Esophagus muscularis mucosa (tissue), 4 donors: ENCODE measurements at regions not wholly inside any gene's neighbourhood (a gene's known extent, or its start where the extent isn't known, plus 50 kb on each side); places are given as distances from the start of the nearest gene placed in this dataset.
"Not testable (repeated sequence)": the region's sequence is repeated elsewhere in the genome, so short reads cannot be mapped to it uniquely, and the experiment has no call there.

Source experiments
- DNase-seq: peaks from one replicate; pipeline ENCODE4 v3.0.0-alpha.2; 2017; ENCODE audit errors: extremely low spot score
- H3K27ac ChIP-seq, 4 donors: fragments of 200-600 bp; sonication (generic); replicated peaks in 1 of 4; 1 replicate in 3 of 4; 2 replicates in 1 of 4; pipeline ENCODE4 v1.5.1; 2016 to 2019; ENCODE audit warnings: mild to moderate bottlenecking in 1 of 4
- H3K27me3 ChIP-seq, 4 donors: fragments of 200-600 bp; sonication (generic); one replicate each; pipeline versions ENCODE4 v1.5.1 to v1.6.0; 2016 to 2019
- H3K36me3 ChIP-seq, 4 donors: fragments of 200-600 bp; sonication (generic); one replicate each; pipeline ENCODE4 v1.5.1; 2016 to 2019
- H3K4me1 ChIP-seq, 4 donors: fragments of 200-600 bp; sonication (generic); one replicate each; pipeline ENCODE4 v1.5.1; 2016 to 2019
- H3K4me3 ChIP-seq, 4 donors: fragments of 200-600 bp; sonication (generic); 1 replicate in 2 of 4; 2 replicates in 2 of 4; pipeline ENCODE4 v1.5.1; 2016 to 2019; ENCODE audit warnings: mild to moderate bottlenecking in 4 of 4, moderate library complexity in 1 of 4
- H3K9me3 ChIP-seq, 4 donors: fragments of 200-600 bp; sonication (generic); 1 replicate in 3 of 4; 2 replicates in 1 of 4; pipeline ENCODE4 v1.5.1; 2016 to 2019
- EP300 ChIP-seq: sonication (generic); formaldehyde crosslinking; IDR thresholded peaks from one replicate; pipeline ENCODE4 v1.6.1; 2017; ENCODE audit warnings: antibody characterized with exemption
- POLR2A ChIP-seq: fragments of 450-650 bp; IDR thresholded peaks from one replicate; pipeline ENCODE4 v1.6.1; 2017; ENCODE audit warnings: antibody characterized with exemption, moderate library complexity, mild to moderate bottlenecking, low read depth
- POLR2AphosphoS5 ChIP-seq, 2 donors: sonication (generic); formaldehyde crosslinking; IDR thresholded peaks; one replicate each; pipeline ENCODE4 v1.6.1; 2017; ENCODE audit warnings: antibody characterized with exemption in 2 of 2
- WGBS: methylation state at CpG from one replicate; pipeline ENCODE4 v1.1.5; 2018; 5-methylcytosine and 5-hydroxymethylcytosine counted together
- intact Hi-C: fragments of 100-400 bp; cut with DNase I; formaldehyde crosslinking; loops from one replicate; pipeline ENCODE4 v1.15.1; 2023
- TF ChIP-seq, protein P1 (sequence below), 3 experiments: fragments of 200-600 bp in 2 of 3; fragments of 450-650 bp in 1 of 3; sonication (generic) in 2 of 3; IDR thresholded peaks; one replicate each; pipeline ENCODE4 v1.5.1; 2017 to 2019; ENCODE audit warnings: antibody characterized with exemption in 3 of 3, mild to moderate bottlenecking in 2 of 3, moderate library complexity in 1 of 3

DNA sequence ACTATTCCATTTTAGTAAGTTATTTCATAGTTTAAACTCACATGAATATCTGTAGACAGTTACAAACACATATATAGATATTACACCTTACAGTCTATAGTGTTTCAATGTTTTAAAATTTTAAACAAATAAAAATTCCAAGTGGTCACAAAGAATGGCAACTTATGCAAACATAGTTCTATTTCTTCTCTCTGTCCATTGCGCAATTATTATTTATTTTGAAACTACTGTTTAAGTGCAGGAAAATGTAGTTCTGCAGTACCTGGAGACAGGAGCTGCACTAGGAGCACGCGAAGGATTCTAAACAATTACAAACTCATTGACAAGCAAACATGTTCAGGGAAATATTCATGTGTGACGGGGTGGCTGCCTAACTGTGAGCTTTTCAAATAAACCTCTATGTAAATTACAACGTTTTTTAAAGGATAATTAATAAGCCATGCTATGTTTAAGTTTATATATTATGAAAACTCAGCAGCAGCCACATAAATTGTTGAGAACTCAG lies 312.0 kb upstream of the DUSP10 start:
- DNase-seq: no peak
- H3K27me3 ChIP-seq: no peaks in the 10 kb centered on the region
- TF ChIP-seq POLR2A (no peak), EP300 (no peak), POLR2AphosphoS5 (IDR thresholded peaks at IDR 0.05) (no peak)
- TF ChIP-seq, protein P1, sequence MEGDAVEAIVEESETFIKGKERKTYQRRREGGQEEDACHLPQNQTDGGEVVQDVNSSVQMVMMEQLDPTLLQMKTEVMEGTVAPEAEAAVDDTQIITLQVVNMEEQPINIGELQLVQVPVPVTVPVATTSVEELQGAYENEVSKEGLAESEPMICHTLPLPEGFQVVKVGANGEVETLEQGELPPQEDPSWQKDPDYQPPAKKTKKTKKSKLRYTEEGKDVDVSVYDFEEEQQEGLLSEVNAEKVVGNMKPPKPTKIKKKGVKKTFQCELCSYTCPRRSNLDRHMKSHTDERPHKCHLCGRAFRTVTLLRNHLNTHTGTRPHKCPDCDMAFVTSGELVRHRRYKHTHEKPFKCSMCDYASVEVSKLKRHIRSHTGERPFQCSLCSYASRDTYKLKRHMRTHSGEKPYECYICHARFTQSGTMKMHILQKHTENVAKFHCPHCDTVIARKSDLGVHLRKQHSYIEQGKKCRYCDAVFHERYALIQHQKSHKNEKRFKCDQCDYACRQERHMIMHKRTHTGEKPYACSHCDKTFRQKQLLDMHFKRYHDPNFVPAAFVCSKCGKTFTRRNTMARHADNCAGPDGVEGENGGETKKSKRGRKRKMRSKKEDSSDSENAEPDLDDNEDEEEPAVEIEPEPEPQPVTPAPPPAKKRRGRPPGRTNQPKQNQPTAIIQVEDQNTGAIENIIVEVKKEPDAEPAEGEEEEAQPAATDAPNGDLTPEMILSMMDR (IDR thresholded peaks at IDR 0.05): no peak
- H3K4me3 ChIP-seq: no peak overlapping the region
- H3K4me1 ChIP-seq: no peaks in the 10 kb centered on the region
- WGBS: 83% methylated on average over 5 of the region's 5 CpGs
- no peaks in the 10 kb centered on the region for H3K36me3 ChIP-seq
- H3K27ac ChIP-seq: no peak overlapping the region
- intact Hi-C loops: no loop called here
- no peaks in the 10 kb centered on the region for H3K9me3 ChIP-seq

DNA sequence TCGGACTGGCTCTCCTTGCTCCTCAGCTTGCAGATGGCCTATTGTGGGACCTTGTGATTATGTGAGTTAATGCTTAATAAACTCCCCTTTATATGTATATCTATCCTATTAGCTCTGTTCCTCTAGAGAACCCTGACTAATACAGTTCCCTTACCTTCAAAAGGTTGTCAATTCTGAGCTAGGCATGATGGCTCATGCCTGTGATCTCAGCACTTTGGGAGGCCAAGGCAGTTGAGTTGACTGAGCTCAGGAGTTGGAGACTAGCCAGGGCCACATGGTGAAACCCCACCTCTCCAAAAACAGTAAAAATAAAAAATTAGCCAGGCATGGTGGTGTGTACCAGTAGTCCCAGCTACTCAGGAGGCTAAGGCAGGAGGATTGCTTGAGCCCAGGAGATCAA lies 309.4 kb upstream of the DUSP10 start:
- H3K4me3 ChIP-seq, H3K36me3 ChIP-seq, H3K27ac ChIP-seq, intact Hi-C loops, H3K27me3 ChIP-seq, H3K4me1 ChIP-seq, DNase-seq, H3K9me3 ChIP-seq: not testable (repeated sequence)
- WGBS: 80% methylated on average over 1 of the region's 1 CpG

DNA sequence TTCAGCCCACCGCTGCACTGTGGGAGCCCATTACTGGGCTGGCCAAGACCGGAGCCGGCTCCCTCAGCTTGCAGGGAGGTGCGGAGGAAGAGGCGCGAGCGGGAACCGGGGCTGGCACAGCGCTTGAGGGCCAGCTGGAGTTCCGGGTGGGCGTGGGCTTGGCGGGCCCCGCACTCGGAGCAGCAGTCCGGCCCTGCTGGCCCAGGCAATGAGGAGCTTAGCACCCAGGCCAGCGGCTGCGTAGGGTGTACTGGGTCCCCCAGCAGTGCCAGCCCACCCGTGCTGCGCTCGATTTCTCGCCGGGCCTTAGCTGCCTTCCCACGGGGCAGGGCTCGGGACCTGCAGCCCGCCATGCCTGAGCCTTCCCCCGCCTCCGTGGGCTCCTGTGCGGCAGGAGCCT lies 307.8 kb upstream of the DUSP10 start:
- H3K4me3 ChIP-seq, H3K27ac ChIP-seq, DNase-seq, H3K36me3 ChIP-seq, H3K27me3 ChIP-seq, H3K4me1 ChIP-seq, intact Hi-C loops, H3K9me3 ChIP-seq: not testable (repeated sequence)
- over 99% methylated on average over 23 of the region's 28 CpGs for WGBS

DNA sequence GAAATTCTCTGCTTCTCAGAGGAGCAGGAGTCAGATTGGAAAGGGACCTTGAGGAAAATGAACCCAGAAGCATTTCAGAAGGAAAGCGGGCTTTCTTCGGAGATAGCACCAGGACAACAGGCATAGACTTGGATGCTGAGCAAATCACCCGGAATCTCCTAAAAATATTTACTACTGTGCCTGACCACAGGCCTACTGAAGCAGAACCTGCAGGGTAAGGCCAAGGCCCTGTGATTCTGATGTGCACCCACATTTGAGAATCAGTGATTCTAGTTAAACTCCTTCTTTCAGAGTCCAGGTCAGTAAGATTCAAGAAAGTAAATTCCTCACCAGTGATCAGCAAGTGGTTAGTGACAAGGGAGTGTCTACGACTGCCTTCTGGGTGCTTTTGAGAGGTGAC lies 307.3 kb upstream of the DUSP10 start:
- Histone ChIP-seq H3K27ac (no peak overlapping the region), H3K4me3 (no peak overlapping the region), H3K9me3 (no peaks in the 10 kb centered on the region), H3K4me1 (peaks cover 3 to 8% (median 4%) of the 10 kb centered on the region in 4 donors), H3K27me3 (no peaks in the 10 kb centered on the region), H3K36me3 (no peaks in the 10 kb centered on the region)
- no peak for DNase-seq
- 96% methylated on average over 4 of the region's 4 CpGs for WGBS
- TF ChIP-seq POLR2A (no peak), EP300 (no peak), POLR2AphosphoS5 (IDR thresholded peaks at IDR 0.05) (no peak)
- TF ChIP-seq, protein P1 (IDR thresholded peaks at IDR 0.05): no peak
- intact Hi-C loops: no loop called here

DNA sequence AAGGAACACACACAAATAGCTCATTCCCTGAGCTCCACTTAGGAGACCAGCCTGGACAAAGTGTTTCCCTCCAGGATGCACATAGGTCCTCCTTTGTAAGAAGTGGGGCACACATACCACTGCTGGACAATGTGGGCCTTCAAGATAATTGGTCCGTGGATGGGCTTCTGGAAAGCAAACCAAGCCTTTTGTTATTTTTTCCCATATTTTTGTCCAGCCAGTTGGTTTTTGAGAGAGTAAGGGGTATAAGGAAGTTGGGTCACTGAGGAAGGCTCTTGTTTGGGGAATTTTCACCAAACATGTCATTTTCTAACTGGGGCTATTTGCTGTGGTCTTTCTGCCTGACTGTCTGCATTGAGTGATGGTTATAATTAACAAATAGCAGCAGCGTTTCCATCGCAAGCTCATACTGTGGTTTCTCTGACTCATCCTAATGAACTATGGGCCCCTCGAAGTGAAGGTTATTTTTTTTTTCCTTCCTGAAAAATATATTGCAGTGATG lies 306.3 kb upstream of the DUSP10 start:
- peaks cover 12 to 18% (median 14%) of the 10 kb centered on the region in 4 donors for H3K4me1 ChIP-seq
- no peak overlapping the region for H3K4me3 ChIP-seq
- TF ChIP-seq, protein P1 (IDR thresholded peaks at IDR 0.05): no peak
- TF ChIP-seq POLR2AphosphoS5 (IDR thresholded peaks at IDR 0.05) (no peak), EP300 (no peak), POLR2A (no peak)
- no peak overlapping the region for H3K27ac ChIP-seq
- H3K36me3 ChIP-seq: no peaks in the 10 kb centered on the region
- intact Hi-C loops: no loop called here
- 55% methylated on average over 4 of the region's 4 CpGs for WGBS
- DNase-seq: no peak
- H3K9me3 ChIP-seq: no peaks in the 10 kb centered on the region
- no peaks in the 10 kb centered on the region for H3K27me3 ChIP-seq

DNA sequence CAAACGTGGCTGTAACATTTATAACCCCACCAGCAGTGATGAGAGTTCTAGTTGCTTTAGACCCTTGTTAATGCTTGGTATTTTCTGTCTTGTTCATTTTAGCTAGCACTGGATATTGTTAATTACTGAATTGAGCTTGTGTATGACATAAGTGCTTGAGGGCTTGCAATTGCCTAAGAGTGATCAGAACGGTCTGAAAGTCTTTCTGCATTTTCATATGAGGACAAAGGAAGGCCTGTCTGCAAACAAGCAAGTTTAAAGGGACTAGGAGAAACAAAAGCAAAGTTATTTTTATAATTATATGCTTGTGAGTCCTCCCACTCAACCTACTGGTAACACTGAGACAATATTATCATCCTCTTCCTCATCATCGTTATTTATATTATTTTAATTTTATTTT lies 305.5 kb upstream of the DUSP10 start:
- WGBS: 67% methylated on average over 3 of the region's 3 CpGs
- H3K27ac ChIP-seq: no peak overlapping the region
- no peak for DNase-seq
- peaks cover 12 to 20% (median 16%) of the 10 kb centered on the region in 4 donors for H3K4me1 ChIP-seq
- no peaks in the 10 kb centered on the region for H3K36me3 ChIP-seq
- H3K4me3 ChIP-seq: no peak overlapping the region
- no peaks in the 10 kb centered on the region for H3K9me3 ChIP-seq
- TF ChIP-seq POLR2A: no peak
- no peak for TF ChIP-seq EP300
- TF ChIP-seq POLR2AphosphoS5 (IDR thresholded peaks at IDR 0.05): no peak
- TF ChIP-seq, protein P1 (IDR thresholded peaks at IDR 0.05): no peak
- no peaks in the 10 kb centered on the region for H3K27me3 ChIP-seq
- intact Hi-C loops: no loop called here
